ENCODE measurements at regions not wholly inside any gene's neighbourhood (a gene's known extent, or its start where the extent isn't known, plus 50 kb on each side); places are given as distances from the start of the nearest gene placed in this dataset.
A peak's percentile ranks its signal among the peaks of the same experiment; 100 is the strongest.

DNA sequence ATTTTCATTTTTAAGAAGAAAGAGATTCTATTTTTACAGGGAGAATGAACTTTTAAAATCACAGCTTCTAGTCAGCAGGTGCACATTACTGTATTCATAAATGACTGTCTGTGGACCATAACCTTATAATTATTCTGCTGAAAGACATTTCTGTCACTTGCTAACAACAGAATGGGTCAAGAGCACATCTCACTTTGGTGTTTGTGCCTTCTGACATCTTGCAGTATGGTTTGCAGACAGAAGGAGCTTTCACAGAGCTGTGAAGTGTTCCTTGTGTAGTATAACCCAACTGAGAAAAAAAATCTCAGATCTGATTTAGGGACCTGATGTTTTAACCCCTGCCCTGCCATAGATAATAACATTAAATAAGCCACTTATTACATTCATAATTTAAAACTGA lies 131.4 kb upstream of the CTSO start:
- Mint-ChIP-seq H3K4me1 (no peaks in the 10 kb centered on the region), H3K4me3 (no peak overlapping the region), H3K27ac (no peak overlapping the region), H3K9me3 (peaks cover 9% of the 10 kb centered on the region), H3K36me3 (no peaks in the 10 kb centered on the region)
- ATAC-seq (no peak), DNase-seq (ENCODE audit: low spot score in 2 of 2) (no peak)

DNA sequence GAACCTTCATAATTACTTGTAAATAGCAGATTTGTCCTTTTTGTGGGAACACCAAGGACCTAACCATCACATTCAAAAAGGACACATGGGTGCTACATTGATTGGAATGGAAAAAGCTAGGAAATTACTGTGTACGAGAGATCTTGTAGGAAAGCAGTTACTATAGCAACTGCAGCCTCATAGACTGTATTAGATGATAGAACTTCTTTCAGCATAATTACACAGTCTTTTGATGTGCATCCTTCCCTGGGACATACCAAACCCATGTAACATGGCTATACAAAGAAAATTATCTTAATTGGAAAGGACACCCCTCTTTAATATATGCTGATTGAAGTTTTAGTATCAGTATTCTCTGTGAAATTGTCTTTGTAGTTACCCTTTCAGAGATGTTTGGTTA lies 130.7 kb upstream of the CTSO start:
- ATAC-seq (no peak), DNase-seq (ENCODE audit: low spot score in 2 of 2) (no peak)
- H3K27ac Mint-ChIP-seq: no peak overlapping the region
- peaks cover 9% of the 10 kb centered on the region for H3K9me3 Mint-ChIP-seq
- H3K4me1 Mint-ChIP-seq: no peaks in the 10 kb centered on the region
- H3K36me3 Mint-ChIP-seq: no peaks in the 10 kb centered on the region
- H3K4me3 Mint-ChIP-seq: no peak overlapping the region

DNA sequence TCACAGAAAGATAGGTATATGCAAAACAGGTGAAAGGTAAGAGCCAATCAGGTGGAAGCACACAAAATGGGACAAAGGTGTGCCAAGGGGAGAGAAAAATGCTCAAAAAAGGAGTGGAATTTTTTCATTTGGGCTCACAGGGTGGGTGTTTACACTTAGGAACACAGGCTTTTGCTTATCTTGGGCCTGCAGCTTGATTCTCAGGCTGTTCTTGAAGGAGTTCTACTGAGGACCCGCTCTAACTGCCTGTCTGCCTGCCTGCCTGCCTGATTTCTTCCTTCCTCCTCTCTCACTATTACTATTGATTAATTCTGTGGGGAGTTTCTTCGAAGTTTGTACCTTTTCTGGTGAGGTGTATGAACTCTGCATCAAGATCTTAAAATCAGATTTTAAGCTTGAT lies 120.3 kb upstream of the CTSO start:
- no peak for ATAC-seq

DNA sequence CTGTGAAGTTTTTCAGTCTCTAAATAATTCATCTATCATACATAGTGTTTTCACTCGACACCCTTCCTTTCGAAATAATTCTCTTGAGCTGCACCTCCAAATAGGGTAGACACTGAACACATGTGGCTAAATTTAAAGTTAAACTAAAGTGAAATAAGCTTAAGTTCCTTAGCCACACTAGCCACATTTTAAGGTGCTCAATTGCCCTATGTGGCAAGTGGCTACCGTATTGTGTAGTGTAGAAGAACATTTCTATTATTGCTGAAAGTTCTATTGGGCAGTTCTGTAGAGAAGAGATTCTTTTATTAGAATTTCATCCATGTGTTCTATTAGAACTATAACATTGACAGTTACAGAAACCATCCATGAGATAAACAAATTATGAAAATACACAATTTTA lies 107.0 kb upstream of the CTSO start:
- no peaks in the 10 kb centered on the region for H3K36me3 Mint-ChIP-seq
- no peak overlapping the region for H3K27ac Mint-ChIP-seq
- H3K4me3 Mint-ChIP-seq: no peak overlapping the region
- DNase-seq (ENCODE audit: low spot score in 2 of 2): no peak
- no peak for ATAC-seq
- peaks cover 3% of the 10 kb centered on the region for H3K9me3 Mint-ChIP-seq
- no peaks in the 10 kb centered on the region for H3K4me1 Mint-ChIP-seq

More for the DNA sequence above, 120.3 kb upstream of the CTSO start:
- Mint-ChIP-seq H3K36me3 (no peaks in the 10 kb centered on the region), H3K27ac (no peak overlapping the region), H3K4me1 (no peaks in the 10 kb centered on the region), H3K4me3 (no peak overlapping the region), H3K9me3 (peaks cover 12% of the 10 kb centered on the region)
- DNase-seq (ENCODE audit: low spot score in 2 of 2): no peak

DNA sequence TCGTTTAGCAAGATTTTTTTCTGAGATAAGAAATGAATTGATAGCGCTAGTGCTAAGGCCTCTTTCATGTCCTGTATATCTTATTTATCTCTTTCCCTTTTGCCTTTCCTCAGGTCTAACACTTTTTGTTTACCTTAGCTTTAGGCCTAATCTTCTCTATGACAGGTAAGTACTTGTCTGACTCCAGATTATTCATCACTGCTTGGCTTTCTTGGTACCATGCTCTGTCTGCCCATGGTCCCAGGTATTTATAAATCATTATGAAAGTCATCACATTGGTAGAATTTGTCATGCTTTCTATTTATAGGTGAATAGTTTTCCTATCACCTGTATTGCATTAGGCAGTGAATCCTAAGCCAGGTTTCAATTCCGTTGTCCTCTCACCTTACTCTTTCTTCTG lies 99.5 kb upstream of the CTSO start:
- H3K9me3 Mint-ChIP-seq: peaks cover 3% of the 10 kb centered on the region
- DNase-seq (ENCODE audit: low spot score in 2 of 2) (no peak), ATAC-seq (no peak)
- no peaks in the 10 kb centered on the region for H3K36me3 Mint-ChIP-seq
- H3K4me3 Mint-ChIP-seq: no peak overlapping the region
- H3K27ac Mint-ChIP-seq: no peak overlapping the region
- no peaks in the 10 kb centered on the region for H3K4me1 Mint-ChIP-seq

DNA sequence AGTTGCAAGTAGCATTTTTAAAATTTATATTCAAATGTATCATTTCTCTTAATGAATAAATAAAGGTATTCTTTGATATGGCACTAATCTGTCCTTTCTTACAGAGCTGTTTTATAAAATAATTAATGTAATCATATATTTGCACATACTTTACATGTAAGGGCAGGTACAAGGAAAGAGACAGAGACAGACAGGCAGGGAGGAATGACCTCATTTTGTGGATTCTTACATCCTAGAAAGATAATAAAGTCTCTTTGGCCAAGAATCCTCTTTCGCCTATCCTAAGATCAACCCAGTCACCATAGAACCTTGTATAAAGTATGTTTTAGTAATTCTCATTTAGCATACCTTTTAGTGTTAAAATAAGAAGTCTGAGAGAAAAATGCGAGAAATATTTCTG lies 98.5 kb upstream of the CTSO start:
- Mint-ChIP-seq H3K9me3 (peaks cover 3% of the 10 kb centered on the region), H3K27ac (no peak overlapping the region)
- no peak for ATAC-seq

DNA sequence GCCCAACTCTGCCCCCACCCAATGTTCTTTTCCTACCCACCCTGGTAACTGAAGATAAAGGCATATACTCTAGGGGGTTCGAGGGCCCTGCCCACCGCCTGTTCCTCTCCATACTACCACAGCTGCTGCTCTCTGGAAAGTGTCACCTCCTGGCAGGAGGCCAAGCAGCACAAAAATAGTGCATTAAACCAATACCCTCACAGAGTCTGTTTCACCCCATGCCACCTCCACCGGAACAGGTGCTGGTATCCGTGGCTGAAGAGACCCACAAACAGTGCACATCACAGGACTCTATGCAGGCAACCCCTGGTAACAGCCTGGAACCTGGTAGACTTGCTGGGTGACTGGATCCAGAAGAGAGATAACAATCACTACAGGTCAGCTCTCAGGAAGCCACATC lies 85.1 kb upstream of the CTSO start:
- Mint-ChIP-seq H3K9me3 (peaks cover 5% of the 10 kb centered on the region), H3K4me1 (no peaks in the 10 kb centered on the region), H3K27ac (no peak overlapping the region), H3K4me3 (no peak overlapping the region), H3K36me3 (no peaks in the 10 kb centered on the region)
- ATAC-seq: peak; percentile 19
- no peak for DNase-seq (ENCODE audit: low spot score in 2 of 2)

More for the DNA sequence above, 98.5 kb upstream of the CTSO start:
- no peak for DNase-seq (ENCODE audit: low spot score in 2 of 2)
- Mint-ChIP-seq H3K4me1 (no peaks in the 10 kb centered on the region), H3K36me3 (no peaks in the 10 kb centered on the region), H3K4me3 (no peak overlapping the region)

DNA sequence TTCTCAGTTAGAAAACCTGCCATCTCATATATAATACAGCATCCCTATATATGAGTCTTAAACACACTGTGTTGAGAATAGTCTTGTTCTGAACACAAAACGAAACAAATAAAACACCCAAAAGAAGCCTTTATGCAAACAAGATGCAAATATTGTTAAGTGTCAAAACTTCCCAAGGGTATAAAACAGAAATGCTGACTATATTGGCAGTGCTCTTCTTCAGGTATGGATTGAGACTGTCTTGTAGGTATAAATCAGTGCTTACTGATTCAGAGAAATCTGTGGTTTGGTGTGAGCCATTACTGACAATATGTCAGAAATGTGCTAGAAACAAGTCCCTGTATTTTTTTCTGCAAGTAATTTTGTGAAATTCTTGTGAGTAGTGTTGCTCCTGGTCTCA lies 82.8 kb upstream of the CTSO start:
- peaks cover 5% of the 10 kb centered on the region for H3K9me3 Mint-ChIP-seq
- H3K27ac Mint-ChIP-seq: no peak overlapping the region
- no peak overlapping the region for H3K4me3 Mint-ChIP-seq
- H3K36me3 Mint-ChIP-seq: no peaks in the 10 kb centered on the region
- ATAC-seq: no peak
- DNase-seq (ENCODE audit: low spot score in 2 of 2): no peak
- no peaks in the 10 kb centered on the region for H3K4me1 Mint-ChIP-seq

DNA sequence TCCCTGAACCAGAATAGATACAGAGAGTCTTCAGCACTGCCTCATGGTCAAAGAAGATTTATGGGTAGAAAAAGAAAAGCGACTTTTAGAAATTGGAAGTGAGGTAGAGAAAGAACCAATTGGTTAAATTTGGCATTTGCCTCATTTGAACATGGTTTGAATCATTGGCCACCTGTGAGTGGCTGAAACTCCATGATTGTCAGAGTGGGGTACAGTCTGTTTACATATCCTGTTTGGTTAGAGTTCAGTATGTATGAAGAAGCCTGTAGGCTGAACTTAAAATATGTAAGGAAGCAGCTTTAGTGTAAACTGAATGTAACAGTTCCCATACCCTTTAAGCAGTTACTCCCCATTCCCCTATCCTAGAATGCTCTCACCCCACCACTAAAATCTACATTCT lies 76.0 kb upstream of the CTSO start:
- no peak overlapping the region for H3K4me3 Mint-ChIP-seq
- H3K27ac Mint-ChIP-seq: no peak overlapping the region
- no peaks in the 10 kb centered on the region for H3K4me1 Mint-ChIP-seq
- H3K36me3 Mint-ChIP-seq: no peaks in the 10 kb centered on the region
- DNase-seq (ENCODE audit: low spot score in 2 of 2) (no peak), ATAC-seq (no peak)
- H3K9me3 Mint-ChIP-seq: peaks cover 2% of the 10 kb centered on the region

DNA sequence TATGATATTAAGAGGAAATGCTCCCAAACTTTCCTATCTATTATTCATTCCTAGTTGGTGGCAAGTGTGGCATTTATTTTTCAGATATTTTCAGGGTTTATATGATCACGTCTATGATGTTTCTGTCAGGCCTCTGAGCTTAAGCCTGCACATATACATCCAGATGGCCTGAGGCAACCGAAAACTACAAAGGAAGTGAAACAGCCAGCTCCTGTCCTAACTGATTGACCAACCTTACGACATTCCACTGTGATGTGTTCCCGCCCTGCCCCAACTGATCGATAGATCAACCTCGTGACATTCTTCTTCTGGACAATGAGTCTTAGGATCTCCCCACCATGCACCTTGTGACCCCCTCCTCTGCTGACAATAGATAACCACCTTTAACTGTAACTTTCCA lies 67.6 kb upstream of the CTSO start:
- no peak for DNase-seq (ENCODE audit: low spot score in 2 of 2)
- Mint-ChIP-seq H3K27ac (no peak overlapping the region), H3K4me1 (no peaks in the 10 kb centered on the region), H3K9me3 (no peaks in the 10 kb centered on the region), H3K36me3 (no peaks in the 10 kb centered on the region), H3K4me3 (no peak overlapping the region)
- ATAC-seq: no peak

DNA sequence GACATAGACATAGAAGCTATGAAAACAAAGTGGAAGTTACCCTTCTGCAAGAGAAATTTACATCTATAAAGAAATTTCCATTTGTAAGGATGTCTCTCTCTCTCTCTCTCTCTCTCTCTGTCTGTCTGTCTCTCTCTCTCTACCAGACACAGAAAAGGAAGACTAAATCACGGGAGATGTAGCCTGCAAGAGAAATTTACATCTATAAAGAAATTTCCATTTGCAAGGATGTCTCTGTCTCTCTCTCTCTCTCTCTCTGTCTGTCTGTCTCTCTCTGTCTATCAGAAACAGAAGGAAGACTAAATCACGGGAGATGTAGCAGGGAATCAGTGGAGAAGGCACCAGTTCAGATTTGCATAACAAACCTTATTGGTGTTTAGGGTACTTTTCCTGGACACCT lies 65.6 kb upstream of the CTSO start:
- Mint-ChIP-seq H3K27ac (no peak overlapping the region), H3K36me3 (no peaks in the 10 kb centered on the region), H3K4me1 (no peaks in the 10 kb centered on the region), H3K9me3 (no peaks in the 10 kb centered on the region), H3K4me3 (no peak overlapping the region)
- ATAC-seq (no peak), DNase-seq (ENCODE audit: low spot score in 2 of 2) (no peak)

DNA sequence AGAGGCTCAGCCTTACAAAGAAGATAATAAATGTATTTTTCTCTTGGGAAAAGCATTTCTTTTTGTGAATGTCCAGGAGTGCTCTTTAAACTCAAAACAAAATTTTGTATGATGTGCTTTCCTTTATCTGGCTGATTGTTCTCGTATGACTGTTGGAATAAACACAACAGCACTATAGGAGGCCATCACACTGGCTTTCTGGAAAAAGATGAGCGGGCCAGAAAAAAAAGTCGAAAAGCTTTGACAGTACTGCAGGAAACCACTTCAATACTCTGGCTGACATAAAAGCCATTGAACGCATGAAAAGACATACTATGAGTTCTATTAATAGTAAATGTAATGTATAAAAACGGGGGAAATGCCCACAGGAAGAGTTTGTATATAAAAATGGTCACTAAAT lies 64.7 kb upstream of the CTSO start:
- ATAC-seq: no peak
- Mint-ChIP-seq H3K9me3 (no peaks in the 10 kb centered on the region), H3K27ac (no peak overlapping the region), H3K4me1 (no peaks in the 10 kb centered on the region), H3K4me3 (no peak overlapping the region), H3K36me3 (no peaks in the 10 kb centered on the region)
- no peak for DNase-seq (ENCODE audit: low spot score in 2 of 2)

DNA sequence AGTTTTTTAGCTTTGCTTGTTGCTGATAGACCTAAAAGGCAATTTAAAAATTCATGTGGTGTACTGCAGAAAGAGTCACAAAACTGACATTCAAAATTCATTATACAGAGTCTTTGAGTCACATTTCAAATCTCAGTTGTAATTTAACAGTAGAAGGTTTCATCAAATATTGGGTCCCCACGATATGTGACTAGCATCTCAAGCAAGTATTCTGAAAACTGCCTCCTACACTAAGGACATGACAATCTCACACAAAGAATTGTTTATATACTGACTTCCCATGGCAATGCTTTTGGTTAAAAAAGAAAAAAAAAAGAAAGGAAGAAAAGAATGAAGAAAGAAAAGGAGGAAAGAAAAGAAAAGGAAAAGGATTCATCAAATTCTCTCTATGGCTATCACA lies 62.1 kb upstream of the CTSO start:
- Mint-ChIP-seq H3K4me1 (no peaks in the 10 kb centered on the region), H3K9me3 (no peaks in the 10 kb centered on the region), H3K36me3 (no peaks in the 10 kb centered on the region), H3K27ac (no peak overlapping the region), H3K4me3 (no peak overlapping the region)
- DNase-seq (ENCODE audit: low spot score in 2 of 2) (no peak), ATAC-seq (no peak)

DNA sequence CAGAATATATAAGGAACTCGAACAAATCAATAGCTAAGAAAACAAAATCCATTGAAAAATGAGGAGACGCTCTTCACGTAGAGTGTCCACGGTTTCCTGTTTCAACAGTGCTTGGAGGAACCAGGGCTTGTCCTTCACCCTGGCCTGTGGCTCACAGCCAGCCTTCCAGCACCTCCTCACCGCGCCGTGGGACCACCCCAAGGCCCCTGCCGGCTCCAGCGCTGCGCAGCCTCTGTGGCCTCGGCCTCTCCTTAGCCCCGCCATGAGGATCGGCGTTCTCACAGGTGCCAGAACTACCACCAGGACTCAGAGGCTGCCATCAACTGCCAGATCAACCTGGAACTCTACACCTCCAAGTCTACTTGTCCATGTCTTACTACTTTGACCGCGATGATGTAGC lies 52.5 kb upstream of the CTSO start:
- no peak overlapping the region for H3K27ac Mint-ChIP-seq
- H3K4me1 Mint-ChIP-seq: no peaks in the 10 kb centered on the region
- no peaks in the 10 kb centered on the region for H3K9me3 Mint-ChIP-seq
- DNase-seq (ENCODE audit: low spot score in 2 of 2) (no peak), ATAC-seq (no peak)
- H3K4me3 Mint-ChIP-seq: no peak overlapping the region
- H3K36me3 Mint-ChIP-seq: no peaks in the 10 kb centered on the region
